Parathyroid adenoma (tissue), 2 donors: ENCODE measurements at regions not wholly inside any gene's neighbourhood (a gene's known extent, or its start where the extent isn't known, plus 50 kb on each side); places are given as distances from the start of the nearest gene placed in this dataset.

Source experiments
- H2AFZ ChIP-seq: fragments of 300-600 bp; sonication (generic); one replicate; pipeline ENCODE4 v1.7.0; 2017; ENCODE audit warnings: antibody characterized with exemption, mild to moderate bottlenecking
- H3K27ac ChIP-seq: fragments of 300-600 bp; sonication (generic); one replicate; pipeline ENCODE4 v1.7.0; 2017
- H3K27me3 ChIP-seq: fragments of 300-600 bp; sonication (generic); one replicate; pipeline ENCODE4 v1.7.0; 2017; ENCODE audit warnings: low read length; ENCODE audit not compliant: control insufficient read depth, insufficient read depth
- H3K36me3 ChIP-seq: fragments of 300-600 bp; sonication (generic); one replicate; pipeline ENCODE4 v1.7.0; 2017; ENCODE audit warnings: low read length; ENCODE audit not compliant: control insufficient read depth, insufficient read depth
- H3K4me1 ChIP-seq: fragments of 300-600 bp; sonication (generic); one replicate; pipeline ENCODE4 v1.7.0; 2017; ENCODE audit warnings: control low read depth
- H3K4me2 ChIP-seq: fragments of 300-600 bp; sonication (generic); one replicate; pipeline ENCODE4 v1.7.0; 2017; ENCODE audit warnings: low read length
- H3K4me3 ChIP-seq: fragments of 300-600 bp; sonication (generic); one replicate; pipeline ENCODE4 v1.7.0; 2017; ENCODE audit warnings: low read depth, low read length
- H3K79me2 ChIP-seq: fragments of 300-600 bp; sonication (generic); one replicate; pipeline ENCODE4 v1.7.0; 2017; ENCODE audit warnings: control low read depth
- H3K9ac ChIP-seq: fragments of 300-600 bp; sonication (generic); one replicate; pipeline ENCODE4 v1.7.0; 2017; ENCODE audit warnings: mild to moderate bottlenecking
- H3K9me3 ChIP-seq: fragments of 300-600 bp; sonication (generic); one replicate; pipeline ENCODE4 v1.7.0; 2017; ENCODE audit warnings: low read length; ENCODE audit not compliant: control insufficient read depth
- TF ChIP-seq, protein P1 (sequence below): fragments of 300-600 bp; sonication (generic); IDR thresholded peaks from one replicate; pipeline ENCODE4 v1.7.0; 2017; ENCODE audit warnings: antibody characterized with exemption, mild to moderate bottlenecking
- donor health status: primary hyperparathyroidism.

DNA sequence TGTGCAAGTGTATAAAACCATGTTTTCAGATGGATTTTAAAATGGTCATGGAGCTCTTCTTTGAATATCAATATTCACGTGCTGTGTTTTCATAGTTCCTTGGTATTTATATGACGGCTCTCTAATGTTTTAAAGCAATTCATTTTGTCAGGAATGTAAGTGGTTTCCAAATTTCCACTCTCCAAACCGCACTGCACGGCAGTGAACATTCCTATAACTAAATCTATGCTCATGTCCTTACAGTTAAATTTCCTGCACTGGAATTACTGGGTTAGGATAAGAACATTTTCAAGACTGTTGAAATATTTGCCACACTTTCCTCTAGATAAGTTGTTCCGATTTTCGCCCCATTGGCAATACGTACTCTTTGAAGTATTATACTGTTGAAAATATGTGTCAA is 398.9 kb downstream of the PMP22 start:
- Histone ChIP-seq H3K4me3 (no peak overlapping the region), H2AFZ (no peak overlapping the region), H3K9ac (no peak overlapping the region), H3K27me3 (no peaks in the 10 kb centered on the region), H3K4me1 (no peaks in the 10 kb centered on the region), H3K27ac (no peak overlapping the region), H3K4me2 (no peak overlapping the region), H3K79me2 (no peaks in the 10 kb centered on the region), H3K9me3 (no peaks in the 10 kb centered on the region), H3K36me3 (no peaks in the 10 kb centered on the region)
- TF ChIP-seq, protein P1, sequence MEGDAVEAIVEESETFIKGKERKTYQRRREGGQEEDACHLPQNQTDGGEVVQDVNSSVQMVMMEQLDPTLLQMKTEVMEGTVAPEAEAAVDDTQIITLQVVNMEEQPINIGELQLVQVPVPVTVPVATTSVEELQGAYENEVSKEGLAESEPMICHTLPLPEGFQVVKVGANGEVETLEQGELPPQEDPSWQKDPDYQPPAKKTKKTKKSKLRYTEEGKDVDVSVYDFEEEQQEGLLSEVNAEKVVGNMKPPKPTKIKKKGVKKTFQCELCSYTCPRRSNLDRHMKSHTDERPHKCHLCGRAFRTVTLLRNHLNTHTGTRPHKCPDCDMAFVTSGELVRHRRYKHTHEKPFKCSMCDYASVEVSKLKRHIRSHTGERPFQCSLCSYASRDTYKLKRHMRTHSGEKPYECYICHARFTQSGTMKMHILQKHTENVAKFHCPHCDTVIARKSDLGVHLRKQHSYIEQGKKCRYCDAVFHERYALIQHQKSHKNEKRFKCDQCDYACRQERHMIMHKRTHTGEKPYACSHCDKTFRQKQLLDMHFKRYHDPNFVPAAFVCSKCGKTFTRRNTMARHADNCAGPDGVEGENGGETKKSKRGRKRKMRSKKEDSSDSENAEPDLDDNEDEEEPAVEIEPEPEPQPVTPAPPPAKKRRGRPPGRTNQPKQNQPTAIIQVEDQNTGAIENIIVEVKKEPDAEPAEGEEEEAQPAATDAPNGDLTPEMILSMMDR: no peak

DNA sequence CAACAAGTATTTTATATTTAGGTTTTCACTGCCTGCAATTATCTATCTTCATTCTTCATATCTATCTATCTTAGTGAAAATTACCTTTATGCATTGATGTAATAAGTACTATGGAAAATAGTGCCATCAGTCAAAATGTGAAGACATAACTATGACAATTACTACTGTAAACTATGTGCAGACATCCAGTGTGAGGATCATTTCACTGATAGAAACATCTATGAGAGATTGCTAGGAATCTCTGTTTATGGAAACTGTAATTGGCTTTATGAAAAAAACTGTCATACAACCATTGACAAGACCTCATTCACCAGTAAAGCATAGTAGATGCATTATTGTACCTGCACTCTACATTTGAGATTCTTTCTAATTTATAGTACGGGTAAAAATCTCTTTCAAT is 401.0 kb downstream of the PMP22 start:
- H3K27me3 ChIP-seq: no peaks in the 10 kb centered on the region
- no peak overlapping the region for H2AFZ ChIP-seq
- no peaks in the 10 kb centered on the region for H3K9me3 ChIP-seq
- H3K4me3 ChIP-seq: no peak overlapping the region
- TF ChIP-seq, protein P1: no peak
- no peaks in the 10 kb centered on the region for H3K36me3 ChIP-seq
- H3K27ac ChIP-seq: no peak overlapping the region
- H3K9ac ChIP-seq: no peak overlapping the region
- no peak overlapping the region for H3K4me2 ChIP-seq
- no peaks in the 10 kb centered on the region for H3K4me1 ChIP-seq
- no peaks in the 10 kb centered on the region for H3K79me2 ChIP-seq

DNA sequence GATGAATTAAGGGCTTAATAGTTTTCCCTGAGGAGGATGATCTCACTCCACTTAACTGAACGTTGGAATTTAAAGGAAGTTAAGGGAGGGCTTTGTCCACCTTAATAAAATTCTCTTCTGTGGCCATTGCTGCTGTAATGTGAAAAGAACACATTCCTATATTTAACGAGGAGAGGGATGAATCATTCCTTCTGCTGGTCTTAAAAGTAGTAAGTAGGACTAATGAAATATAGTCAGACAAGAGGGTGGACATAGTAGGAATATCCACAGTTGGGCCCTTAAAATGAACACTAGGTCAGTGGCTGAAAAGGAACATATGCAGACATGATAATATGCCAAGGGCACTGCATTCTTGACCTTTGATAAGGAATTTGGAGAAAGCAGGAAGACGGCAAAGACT is 405.6 kb downstream of the PMP22 start:
- H3K4me1 ChIP-seq: no peaks in the 10 kb centered on the region
- TF ChIP-seq, protein P1: no peak
- H3K4me2 ChIP-seq: no peak overlapping the region
- no peaks in the 10 kb centered on the region for H3K9me3 ChIP-seq
- H3K36me3 ChIP-seq: no peaks in the 10 kb centered on the region
- H3K9ac ChIP-seq: no peak overlapping the region
- no peak overlapping the region for H2AFZ ChIP-seq
- no peak overlapping the region for H3K4me3 ChIP-seq
- H3K27me3 ChIP-seq: no peaks in the 10 kb centered on the region
- H3K27ac ChIP-seq: no peak overlapping the region
- H3K79me2 ChIP-seq: no peaks in the 10 kb centered on the region

DNA sequence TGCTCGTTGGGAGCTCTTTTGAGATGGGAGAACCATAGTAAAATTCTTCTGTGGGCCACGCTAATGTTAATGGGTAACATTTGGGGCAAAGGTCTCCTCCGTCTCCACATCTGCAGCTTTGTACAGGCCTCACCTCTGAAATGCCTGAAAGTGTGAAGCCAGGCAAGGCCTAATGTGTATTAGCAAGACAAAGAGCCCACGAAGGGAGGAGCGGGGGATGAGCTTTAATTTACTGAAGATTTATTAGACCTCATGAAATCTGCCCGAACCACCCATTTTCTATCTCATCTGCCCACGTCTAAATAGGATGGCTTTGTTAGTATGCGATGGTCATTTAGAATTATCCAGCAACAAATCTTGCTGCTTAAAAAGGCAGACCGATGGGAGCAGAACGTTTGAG is 408.9 kb downstream of the PMP22 start:
- Histone ChIP-seq H3K9ac (no peak overlapping the region), H3K79me2 (no peaks in the 10 kb centered on the region)

DNA sequence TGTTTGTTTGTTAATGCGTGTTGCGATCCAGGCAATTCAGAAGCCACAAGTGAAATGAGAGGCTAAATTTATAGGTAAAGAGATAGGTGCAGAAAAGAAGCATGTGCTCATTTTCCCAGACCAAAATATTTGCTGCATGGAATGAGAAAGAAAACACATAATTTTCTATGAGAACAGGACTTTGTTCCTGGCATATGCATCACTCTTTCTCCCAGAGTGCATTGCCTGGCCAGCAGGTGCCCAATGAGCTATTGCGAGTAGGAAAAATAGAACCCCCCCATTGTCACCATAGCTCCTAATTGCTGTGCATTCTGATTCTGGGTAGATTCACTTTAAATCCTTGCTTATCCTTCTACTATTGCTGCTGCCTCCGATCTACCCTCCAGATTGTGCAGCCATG is 410.4 kb downstream of the PMP22 start:
- H3K27me3 ChIP-seq: no peaks in the 10 kb centered on the region
- no peaks in the 10 kb centered on the region for H3K36me3 ChIP-seq
- H2AFZ ChIP-seq: no peak overlapping the region
- H3K4me2 ChIP-seq: no peak overlapping the region
- H3K9ac ChIP-seq: no peak overlapping the region
- no peaks in the 10 kb centered on the region for H3K4me1 ChIP-seq
- no peaks in the 10 kb centered on the region for H3K9me3 ChIP-seq
- H3K4me3 ChIP-seq: no peak overlapping the region
- TF ChIP-seq, protein P1: no peak
- H3K27ac ChIP-seq: no peak overlapping the region
- H3K79me2 ChIP-seq: no peaks in the 10 kb centered on the region

More for the DNA sequence above, 408.9 kb downstream of the PMP22 start:
- Histone ChIP-seq H3K27ac (no peak overlapping the region), H3K9me3 (no peaks in the 10 kb centered on the region), H3K4me3 (no peak overlapping the region), H3K4me1 (no peaks in the 10 kb centered on the region), H3K27me3 (no peaks in the 10 kb centered on the region), H3K4me2 (no peak overlapping the region), H3K36me3 (no peaks in the 10 kb centered on the region), H2AFZ (no peak overlapping the region)
- TF ChIP-seq, protein P1: no peak
